ENCODE measurements at regions not wholly inside any gene's neighbourhood (a gene's known extent, or its start where the extent isn't known, plus 50 kb on each side); places are given as distances from the start of the nearest gene placed in this dataset.

GRCh38 chr1:200319148-200319547, 90.7 kb downstream of the ZNF281 start:
- DNase-seq = no peak
- H3K9me3 ChIP-seq (ENCODE audit: control extremely low read depth in 1 of 5, control insufficient read depth in 4 of 5, insufficient read depth in 2 of 5, low read depth in 1 of 5, low read length in 4 of 5) = peaks cover 0 to 2% (median 0%) of the 10 kb centered on the region in 5 experiments
- H3K36me3 ChIP-seq (ENCODE audit: control insufficient read depth in 4 of 4, insufficient read depth in 4 of 4, low read length in 3 of 4) = no peaks in the 10 kb centered on the region
- H3K27me3 ChIP-seq (replicated peaks in 2 of 5; ENCODE audit: control insufficient read depth in 4 of 5, insufficient read depth in 5 of 5, low read length in 4 of 5) = no peaks in the 10 kb centered on the region
- no peaks in the 10 kb centered on the region for H3K4me1 ChIP-seq (ENCODE audit: control extremely low read depth in 1 of 4, control insufficient read depth in 4 of 4, insufficient read depth in 4 of 4, low read length in 3 of 4)
- WGBS (ENCODE audit: insufficient coverage) = 100% methylated on average over 1 of the region's 1 CpG
- no peak overlapping the region for H3K4me3 ChIP-seq (ENCODE audit: control insufficient read depth in 1 of 7, extremely low read depth in 1 of 7, insufficient read depth in 4 of 7, low read depth in 2 of 7, low read length in 6 of 7)
- ChIA-PET POLR2A (interaction anchor here (0.7 kb wide), 1 partner anchor 320 kb away, joined by 3 read pairs; no protein-coding TSS in a partner anchor), CTCF (interaction anchor here (2.3 kb wide), 1 partner anchor 13 kb away, joined by 7 read pairs; no protein-coding TSS in a partner anchor)
- H3K27ac ChIP-seq (ENCODE audit: insufficient read depth in 1 of 2, low read depth in 1 of 2, low read length in 2 of 2, poor library complexity in 1 of 2, severe bottlenecking in 2 of 2) = no peak overlapping the region

GRCh38 chr1:200317236-200317635, 92.6 kb downstream of the ZNF281 start:
- Histone ChIP-seq H3K36me3 (ENCODE audit: control insufficient read depth in 4 of 4, insufficient read depth in 4 of 4, low read length in 3 of 4) (no peaks in the 10 kb centered on the region), H3K4me3 (ENCODE audit: control insufficient read depth in 1 of 7, extremely low read depth in 1 of 7, insufficient read depth in 4 of 7, low read depth in 2 of 7, low read length in 6 of 7) (no peak overlapping the region), H3K27ac (ENCODE audit: insufficient read depth in 1 of 2, low read depth in 1 of 2, low read length in 2 of 2, poor library complexity in 1 of 2, severe bottlenecking in 2 of 2) (no peak overlapping the region), H3K4me1 (ENCODE audit: control extremely low read depth in 1 of 4, control insufficient read depth in 4 of 4, insufficient read depth in 4 of 4, low read length in 3 of 4) (no peaks in the 10 kb centered on the region), H3K27me3 (replicated peaks in 2 of 5; ENCODE audit: control insufficient read depth in 4 of 5, insufficient read depth in 5 of 5, low read length in 4 of 5) (no peaks in the 10 kb centered on the region), H3K9me3 (ENCODE audit: control extremely low read depth in 1 of 5, control insufficient read depth in 4 of 5, insufficient read depth in 2 of 5, low read depth in 1 of 5, low read length in 4 of 5) (no peaks in the 10 kb centered on the region)
- ChIA-PET POLR2A (no interaction called here), CTCF (interaction anchor here (1.1 kb wide), 1 partner anchor 9 kb away, joined by 3 read pairs; no protein-coding TSS in a partner anchor)
- WGBS (ENCODE audit: insufficient coverage) = 100% methylated on average over 1 of the region's 2 CpGs
- no peak for DNase-seq

- POLR2A ChIA-PET = no interaction called here
- no peak for DNase-seq
- H3K9me3 ChIP-seq (ENCODE audit: control extremely low read depth in 1 of 5, control insufficient read depth in 4 of 5, insufficient read depth in 2 of 5, low read depth in 1 of 5, low read length in 4 of 5) = no peaks in the 10 kb centered on the region
- 98% methylated on average over 7 of the region's 7 CpGs for WGBS (ENCODE audit: insufficient coverage)
- H3K36me3 ChIP-seq (ENCODE audit: control insufficient read depth in 4 of 4, insufficient read depth in 4 of 4, low read length in 3 of 4) = no peaks in the 10 kb centered on the region
- H3K27me3 ChIP-seq (replicated peaks in 2 of 5; ENCODE audit: control insufficient read depth in 4 of 5, insufficient read depth in 5 of 5, low read length in 4 of 5) = no peaks in the 10 kb centered on the region
- H3K4me3 ChIP-seq (ENCODE audit: control insufficient read depth in 1 of 7, extremely low read depth in 1 of 7, insufficient read depth in 4 of 7, low read depth in 2 of 7, low read length in 6 of 7) = no peak overlapping the region
- CTCF ChIA-PET = interaction anchor here (1.1 kb wide), 1 partner anchor 8 kb away, joined by 3 read pairs; no protein-coding TSS in a partner anchor
- no peak overlapping the region for H3K27ac ChIP-seq (ENCODE audit: insufficient read depth in 1 of 2, low read depth in 1 of 2, low read length in 2 of 2, poor library complexity in 1 of 2, severe bottlenecking in 2 of 2)
- H3K4me1 ChIP-seq (ENCODE audit: control extremely low read depth in 1 of 4, control insufficient read depth in 4 of 4, insufficient read depth in 4 of 4, low read length in 3 of 4) = no peaks in the 10 kb centered on the region
Measured at GRCh38 chr1:200316148-200316803, 93.6 kb downstream of the ZNF281 start.

GRCh38 chr1:200314085-200314750, 95.6 kb downstream of the ZNF281 start:
- H3K36me3 ChIP-seq (ENCODE audit: control insufficient read depth in 4 of 4, insufficient read depth in 4 of 4, low read length in 3 of 4) = no peaks in the 10 kb centered on the region
- H3K4me3 ChIP-seq (ENCODE audit: control insufficient read depth in 1 of 7, extremely low read depth in 1 of 7, insufficient read depth in 4 of 7, low read depth in 2 of 7, low read length in 6 of 7) = no peak overlapping the region
- 94% methylated on average over 5 of the region's 5 CpGs for WGBS (ENCODE audit: insufficient coverage)
- H3K27ac ChIP-seq (ENCODE audit: insufficient read depth in 1 of 2, low read depth in 1 of 2, low read length in 2 of 2, poor library complexity in 1 of 2, severe bottlenecking in 2 of 2) = no peak overlapping the region
- ChIA-PET POLR2A (no interaction called here), CTCF (interaction anchor here (1.1 kb wide), 1 partner anchor 33 kb away, joined by 4 read pairs; no protein-coding TSS in a partner anchor)
- H3K9me3 ChIP-seq (ENCODE audit: control extremely low read depth in 1 of 5, control insufficient read depth in 4 of 5, insufficient read depth in 2 of 5, low read depth in 1 of 5, low read length in 4 of 5) = no peaks in the 10 kb centered on the region
- H3K27me3 ChIP-seq (replicated peaks in 2 of 5; ENCODE audit: control insufficient read depth in 4 of 5, insufficient read depth in 5 of 5, low read length in 4 of 5) = no peaks in the 10 kb centered on the region
- DNase-seq = no peak
- peaks cover 0 to 5% (median 0%) of the 10 kb centered on the region in 4 experiments for H3K4me1 ChIP-seq (ENCODE audit: control extremely low read depth in 1 of 4, control insufficient read depth in 4 of 4, insufficient read depth in 4 of 4, low read length in 3 of 4)

- Histone ChIP-seq H3K27ac (ENCODE audit: insufficient read depth in 1 of 2, low read depth in 1 of 2, low read length in 2 of 2, poor library complexity in 1 of 2, severe bottlenecking in 2 of 2) (no peak overlapping the region), H3K4me3 (ENCODE audit: control insufficient read depth in 1 of 7, extremely low read depth in 1 of 7, insufficient read depth in 4 of 7, low read depth in 2 of 7, low read length in 6 of 7) (no peak overlapping the region), H3K9me3 (ENCODE audit: control extremely low read depth in 1 of 5, control insufficient read depth in 4 of 5, insufficient read depth in 2 of 5, low read depth in 1 of 5, low read length in 4 of 5) (no peaks in the 10 kb centered on the region), H3K27me3 (replicated peaks in 2 of 5; ENCODE audit: control insufficient read depth in 4 of 5, insufficient read depth in 5 of 5, low read length in 4 of 5) (no peaks in the 10 kb centered on the region), H3K4me1 (ENCODE audit: control extremely low read depth in 1 of 4, control insufficient read depth in 4 of 4, insufficient read depth in 4 of 4, low read length in 3 of 4) (peaks cover 0 to 7% (median 4%) of the 10 kb centered on the region in 4 experiments), H3K36me3 (ENCODE audit: control insufficient read depth in 4 of 4, insufficient read depth in 4 of 4, low read length in 3 of 4) (no peaks in the 10 kb centered on the region)
- CTCF ChIA-PET = interaction anchor here (1.7 kb wide), 1 partner anchor 32 kb away, joined by 3 read pairs; no protein-coding TSS in a partner anchor
- POLR2A ChIA-PET = no interaction called here
- DNase-seq = no peak
- no CpG with 5 or more reads among the region's 1 CpG for WGBS (ENCODE audit: insufficient coverage)
Measured at GRCh38 chr1:200311256-200311655, 98.6 kb downstream of the ZNF281 start.

- H3K4me1 ChIP-seq (ENCODE audit: control extremely low read depth in 1 of 4, control insufficient read depth in 4 of 4, insufficient read depth in 4 of 4, low read length in 3 of 4) = peaks cover 2 to 7% (median 4%) of the 10 kb centered on the region in 4 experiments
- DNase-seq = no peak
- no peak overlapping the region for H3K27ac ChIP-seq (ENCODE audit: insufficient read depth in 1 of 2, low read depth in 1 of 2, low read length in 2 of 2, poor library complexity in 1 of 2, severe bottlenecking in 2 of 2)
- ChIA-PET CTCF (interaction anchor here (1.7 kb wide), 1 partner anchor 31 kb away, joined by 3 read pairs; no protein-coding TSS in a partner anchor), POLR2A (no interaction called here)
- no peaks in the 10 kb centered on the region for H3K27me3 ChIP-seq (replicated peaks in 2 of 5; ENCODE audit: control insufficient read depth in 4 of 5, insufficient read depth in 5 of 5, low read length in 4 of 5)
- no peaks in the 10 kb centered on the region for H3K36me3 ChIP-seq (ENCODE audit: control insufficient read depth in 4 of 4, insufficient read depth in 4 of 4, low read length in 3 of 4)
- 100% methylated on average over 2 of the region's 2 CpGs for WGBS (ENCODE audit: insufficient coverage)
- H3K4me3 ChIP-seq (ENCODE audit: control insufficient read depth in 1 of 7, extremely low read depth in 1 of 7, insufficient read depth in 4 of 7, low read depth in 2 of 7, low read length in 6 of 7) = no peak overlapping the region
- no peaks in the 10 kb centered on the region for H3K9me3 ChIP-seq (ENCODE audit: control extremely low read depth in 1 of 5, control insufficient read depth in 4 of 5, insufficient read depth in 2 of 5, low read depth in 1 of 5, low read length in 4 of 5)
Measured at GRCh38 chr1:200310824-200311223, 99.0 kb downstream of the ZNF281 start.

- no CpG with 5 or more reads among the region's 2 CpGs for WGBS (ENCODE audit: insufficient coverage)
- peaks cover 4 to 10% (median 5%) of the 10 kb centered on the region in 4 experiments for H3K4me1 ChIP-seq (ENCODE audit: control extremely low read depth in 1 of 4, control insufficient read depth in 4 of 4, insufficient read depth in 4 of 4, low read length in 3 of 4)
- POLR2A ChIA-PET = no interaction called here
Measured at GRCh38 chr1:200307755-200308066, 102.1 kb downstream of the ZNF281 start.

More at GRCh38 chr1:200307755-200308066, 102.1 kb downstream of the ZNF281 start:
- no peak for DNase-seq
- H3K27me3 ChIP-seq (replicated peaks in 2 of 5; ENCODE audit: control insufficient read depth in 4 of 5, insufficient read depth in 5 of 5, low read length in 4 of 5) = no peaks in the 10 kb centered on the region
- no peak overlapping the region for H3K27ac ChIP-seq (ENCODE audit: insufficient read depth in 1 of 2, low read depth in 1 of 2, low read length in 2 of 2, poor library complexity in 1 of 2, severe bottlenecking in 2 of 2)
- CTCF ChIA-PET = interaction anchor here (0.9 to 1.3 kb wide), 6 partner anchors 9 to 623 kb away, joined by 3 read pairs; no protein-coding TSS in a partner anchor
- no peaks in the 10 kb centered on the region for H3K9me3 ChIP-seq (ENCODE audit: control extremely low read depth in 1 of 5, control insufficient read depth in 4 of 5, insufficient read depth in 2 of 5, low read depth in 1 of 5, low read length in 4 of 5)
- H3K4me3 ChIP-seq (ENCODE audit: control insufficient read depth in 1 of 7, extremely low read depth in 1 of 7, insufficient read depth in 4 of 7, low read depth in 2 of 7, low read length in 6 of 7) = no peak overlapping the region
- H3K36me3 ChIP-seq (ENCODE audit: control insufficient read depth in 4 of 4, insufficient read depth in 4 of 4, low read length in 3 of 4) = no peaks in the 10 kb centered on the region
